Heart right ventricle (tissue), 16 donors: ENCODE measurements at regions not wholly inside any gene's neighbourhood (a gene's known extent, or its start where the extent isn't known, plus 50 kb on each side); places are given as distances from the start of the nearest gene placed in this dataset.

Experiments
- ATAC-seq, 8 donors: fragments of 200-7000 bp; cut with Tn5 transposase; one replicate each; pipeline ENCODE4 v1.9.1; 2020; ENCODE audit warnings: mild to moderate bottlenecking in 8 of 8, moderate library complexity in 8 of 8, moderate number of reproducible peaks in 1 of 8
- DNase-seq, 2 donors: peaks; one replicate each; pipeline ENCODE4 v3.0.0-alpha.2; 2020
- H3K27ac ChIP-seq, 10 donors: fragments of 200-600 bp; sonication (generic) in 2 of 10; one replicate each; pipeline versions ENCODE4 v1.5.0 to v1.8.0; 2020 to 2022; ENCODE audit warnings: mild to moderate bottlenecking in 3 of 10
- H3K27me3 ChIP-seq, 7 donors: fragments of 200-600 bp; one replicate each; pipeline ENCODE4 v1.8.0; 2021 to 2022; ENCODE audit warnings: mild to moderate bottlenecking in 2 of 7
- H3K36me3 ChIP-seq, 9 donors: fragments of 200-600 bp; sonication (generic) in 1 of 9; one replicate each; pipeline versions ENCODE4 v1.5.0 to v1.8.0; 2020 to 2022; ENCODE audit warnings: mild to moderate bottlenecking in 2 of 9
- H3K4me1 ChIP-seq, 9 donors: fragments of 200-600 bp; sonication (generic) in 1 of 9; one replicate each; pipeline versions ENCODE4 v1.5.0 to v1.8.0; 2020 to 2022; ENCODE audit warnings: mild to moderate bottlenecking in 4 of 9
- H3K4me3 ChIP-seq, 10 donors: fragments of 200-600 bp; sonication (generic) in 2 of 10; one replicate each; pipeline versions ENCODE4 v1.5.0 to v1.8.0; 2020 to 2022; ENCODE audit warnings: mild to moderate bottlenecking in 7 of 10, moderate library complexity in 2 of 10
- H3K9me3 ChIP-seq, 11 donors: fragments of 200-600 bp in 10 of 11; sonication (generic) in 2 of 11; one replicate each; pipeline versions ENCODE4 v1.5.0 to v1.8.0; 2013 to 2022; ENCODE audit warnings: mild to moderate bottlenecking in 2 of 11, control low read depth in 1 of 11, moderate library complexity in 1 of 11
- CTCF ChIP-seq, 9 donors: fragments of 200-600 bp; sonication (generic) in 2 of 9; IDR thresholded peaks; one replicate each; pipeline versions ENCODE4 v1.5.0 to v1.8.0; 2021 to 2022; ENCODE audit warnings: antibody characterized with exemption in 9 of 9, mild to moderate bottlenecking in 5 of 9, moderate library complexity in 1 of 9
- WGBS, 2 donors: extraction: QIAGEN DNeasy Blood & Tissue Kit; methylation state at CpG; one replicate each; pipeline ENCODE4 v1.1.7; 2013; ENCODE audit warnings: inconsistent platforms in 1 of 2; 5-methylcytosine and 5-hydroxymethylcytosine counted together
- intact Hi-C, 10 donors: fragments of 100-400 bp; cut with DNase I; formaldehyde crosslinking; loops; one replicate each; pipeline versions ENCODE4 v1.11.1 to v1.14.2; 2022
- donor health status: Arrhythmogenic right ventricular cardiomyopathy.
- donor health status: ischemic (EF 13 %, LVEDD 7.1; RV severe dilation, severe dysfunction).
- donor health status: healthy with polysubstance abuse.
- donor health status: DM: no; HTN: yes; CAD: no.
- donor health status: DM: no; HTN: no; CAD: no.
- donor health status: ischemic (EF 25% LVEDD 6.9; RV normal size, moderate dysfunction).
- donor health status: ischemic (EF 25% LVEDD 5.7; RV mildly dilated, moderate dysfunction).
- donor health status: healthy.
- donor health status: DM: yes; HTN: yes; CAD: no.
- donor health status: Ischemic cardiomyopathy.
- donor health status: ischemic (EF 35%, LVEDD 5.7; RV mildly dilated, moderate dysfunction).
- donor health status: nonischemic (EF 11% LVEDD 7.7; RV severe dilation, severe dysfunction).
- donor health status: DM: yes; HTN: yes; CAD: no.
- donor health status: PGD.
- donor health status: ischemic (EF 29% LVEDD 5.4; RV normal size, mild dysfunction).
- donor health status: nonischemic (EF 23%, LVEDD 6.1; RV moderate dilation, normal function).

- TF ChIP-seq CTCF (IDR thresholded peaks at IDR 0.05), result no peak
- no peaks in the 10 kb centered on the region for H3K36me3 ChIP-seq
- no peak for DNase-seq
- H3K4me1 ChIP-seq, result peaks cover 0 to 8% (median 0%) of the 10 kb centered on the region in 9 donors
- intact Hi-C loops, result no loop called here
- no peaks in the 10 kb centered on the region for H3K27me3 ChIP-seq
- no peak overlapping the region for H3K27ac ChIP-seq
- H3K9me3 ChIP-seq, result no peaks in the 10 kb centered on the region
- no peak for ATAC-seq
- WGBS, 2 donors, result 95 to 97% methylated on average over 5 of the region's 5 CpGs
- H3K4me3 ChIP-seq, result no peak overlapping the region
These were observed 54.7 kb upstream of the CTPS1 start for GRCh38 chr1:40924767-40925166.

DNA sequence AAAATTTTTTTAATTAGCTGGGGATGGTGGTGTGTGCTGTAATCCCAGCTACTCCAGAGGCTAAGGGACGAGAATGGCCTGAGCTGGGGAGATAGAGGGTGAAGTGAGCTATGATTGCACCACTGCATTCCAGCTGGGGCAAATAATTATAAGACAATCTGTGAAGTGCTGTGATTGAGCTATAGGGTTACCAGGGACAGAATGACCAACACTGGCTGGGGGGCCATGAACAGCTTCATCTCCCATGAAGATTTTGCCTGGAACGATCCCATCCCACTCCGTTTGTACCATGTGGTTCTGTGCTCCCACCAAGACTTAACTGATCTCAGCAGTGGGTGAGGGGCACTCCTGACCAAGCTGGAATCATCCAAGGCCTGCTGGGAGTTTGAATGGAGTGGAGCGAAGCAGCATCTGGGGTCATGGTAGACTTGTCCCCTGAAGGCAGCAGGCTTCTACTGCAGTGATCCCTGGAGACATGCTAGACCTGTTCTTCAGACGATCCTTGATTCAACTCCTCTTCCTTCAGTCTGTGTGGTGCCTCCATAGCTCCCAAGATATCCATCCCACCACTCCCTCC lies 53.6 kb upstream of the CTPS1 start:
- DNase-seq (no peak), ATAC-seq (no peak)
- Histone ChIP-seq H3K36me3 (no peaks in the 10 kb centered on the region), H3K4me1 (peaks cover 0 to 8% (median 0%) of the 10 kb centered on the region in 9 donors), H3K27ac (no peak overlapping the region), H3K9me3 (no peaks in the 10 kb centered on the region), H3K27me3 (no peaks in the 10 kb centered on the region), H3K4me3 (no peak overlapping the region)
- intact Hi-C loops, result no loop called here
- no peak for TF ChIP-seq CTCF (IDR thresholded peaks at IDR 0.05)
- WGBS, 2 donors, result 84 to 89% methylated on average over 5 of the region's 5 CpGs

DNA sequence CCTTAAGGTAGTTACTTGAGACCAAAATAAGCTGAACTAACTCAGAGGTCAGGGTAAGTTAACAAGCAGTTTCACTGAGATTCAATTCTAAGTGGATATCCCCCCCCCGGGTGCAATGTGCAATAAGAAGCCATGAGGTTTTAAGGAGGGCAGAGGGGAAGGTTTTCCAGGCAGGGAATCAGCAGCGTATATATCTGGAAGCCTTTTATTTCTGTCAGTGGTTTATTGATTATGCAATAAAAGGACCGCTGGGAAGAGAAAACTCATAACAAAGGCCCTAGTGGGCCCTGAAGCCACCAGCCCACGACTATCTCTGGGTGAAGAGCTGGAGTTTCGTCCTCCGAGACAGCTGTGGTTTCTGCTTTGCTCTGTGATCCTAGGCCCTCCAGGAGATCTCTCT lies 53.1 kb upstream of the CTPS1 start:
- intact Hi-C loops, result no loop called here
- no peaks in the 10 kb centered on the region for H3K27me3 ChIP-seq
- peaks cover 0 to 8% (median 0%) of the 10 kb centered on the region in 9 donors for H3K4me1 ChIP-seq
- no peak for ATAC-seq
- 85 to 90% methylated on average over 6 of the region's 6 CpGs for WGBS, 2 donors
- no peaks in the 10 kb centered on the region for H3K9me3 ChIP-seq
- no peak overlapping the region for H3K4me3 ChIP-seq
- H3K27ac ChIP-seq, result no peak overlapping the region
- DNase-seq, result no peak
- TF ChIP-seq CTCF (IDR thresholded peaks at IDR 0.05), result no peak
- no peaks in the 10 kb centered on the region for H3K36me3 ChIP-seq

GRCh38 chr1:40927781-40928180 lies 51.7 kb upstream of the CTPS1 start:
- no peak for DNase-seq
- 94 to 95% methylated on average over 4 of the region's 4 CpGs for WGBS, 2 donors
- H3K4me3 ChIP-seq, result no peak overlapping the region
- no peaks in the 10 kb centered on the region for H3K9me3 ChIP-seq
- TF ChIP-seq CTCF (IDR thresholded peaks at IDR 0.05), result no peak
- peaks cover 0 to 15% (median 0%) of the 10 kb centered on the region in 9 donors for H3K4me1 ChIP-seq
- no peaks in the 10 kb centered on the region for H3K36me3 ChIP-seq
- no peak overlapping the region for H3K27ac ChIP-seq
- no peak for ATAC-seq
- intact Hi-C loops, result no loop called here
- no peaks in the 10 kb centered on the region for H3K27me3 ChIP-seq
